ENCODE measurements at regions not wholly inside any gene's neighbourhood (a gene's known extent, or its start where the extent isn't known, plus 50 kb on each side); places are given as distances from the start of the nearest gene placed in this dataset.

DNA sequence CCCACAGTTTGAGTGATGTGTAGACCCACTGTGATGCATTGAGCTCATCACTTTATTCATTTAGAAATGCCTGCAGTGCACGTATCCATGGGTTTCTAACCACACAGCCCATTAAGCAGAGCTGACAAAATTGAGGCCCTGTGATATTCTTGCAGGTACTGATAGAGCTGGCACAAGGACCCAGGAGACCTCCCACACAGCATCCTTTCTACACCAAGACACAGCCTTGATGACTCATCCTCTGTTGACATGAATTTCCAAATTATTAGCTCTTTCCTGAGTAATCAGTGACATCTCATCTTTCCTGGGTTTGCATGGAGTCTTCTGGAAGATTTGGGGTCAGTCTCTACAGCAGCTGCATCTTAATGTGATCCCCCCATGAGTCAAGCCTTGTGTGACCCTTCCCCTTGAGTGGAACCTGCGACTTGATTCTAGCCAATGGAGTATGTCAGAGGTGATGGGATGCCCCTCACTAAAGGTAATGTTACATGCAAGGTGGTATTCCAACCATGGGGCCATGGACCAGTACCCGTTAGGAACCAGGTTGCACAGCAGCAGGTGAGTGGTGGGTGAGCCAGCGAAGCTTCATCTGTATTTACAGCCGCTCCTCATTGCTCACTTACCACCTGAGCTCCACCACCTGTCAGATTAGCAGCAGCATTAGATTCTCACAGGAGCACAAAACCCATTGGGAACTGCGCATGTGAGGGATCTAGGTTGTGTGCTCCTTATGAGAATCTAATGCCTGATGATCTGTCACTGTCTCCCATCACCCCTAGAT is 181.1 kb upstream of the ARL4C start:
- H3K36me3 ChIP-seq (ENCODE audit: control insufficient read depth in 2 of 2, insufficient read depth in 2 of 2, low read length in 1 of 2) = no peaks in the 10 kb centered on the region
- no peaks in the 10 kb centered on the region for H4K20me1 ChIP-seq (ENCODE audit: control insufficient read depth, insufficient read depth)
- ChIA-PET RAD21 (ENCODE audit: unreplicated experiment) (no interaction called here), POLR2A (no interaction called here), CTCF (no interaction called here), SMC1A (ENCODE audit: uncharacterized antibody, unreplicated experiment) (no interaction called here)
- no peak for ATAC-seq
- no peak overlapping the region for H3K4me2 ChIP-seq (ENCODE audit: control insufficient read depth, insufficient read depth)
- H2AFZ ChIP-seq (ENCODE audit: control insufficient read depth, low read depth, low read length) = no peak overlapping the region
- WGBS (ENCODE audit: insufficient coverage, insufficient replicate concordance, low lambda C conversion rate, missing lambda C conversion rate) = 14% methylated on average over 6 of the region's 6 CpGs
- no peaks in the 10 kb centered on the region; a peak in 1 of 4 replicates for H3K27me3 ChIP-seq (replicated peaks in 1 of 2; ENCODE audit: control insufficient read depth in 2 of 2, insufficient read depth in 2 of 2, low read length in 1 of 2)
- TF ChIP-seq MTA2 (IDR thresholded peaks at IDR 0.05; ENCODE audit: low read depth) (no peak), CBX3 (IDR thresholded peaks at IDR 0.05; ENCODE audit: borderline replicate concordance, low read depth) (no peak), DPF2 (IDR thresholded peaks at IDR 0.05) (no peak), WRNIP1 (IDR thresholded peaks at IDR 0.05; ENCODE audit: borderline replicate concordance, low read depth, low read length) (no peak), SUPT20H (IDR thresholded peaks at IDR 0.05; ENCODE audit: borderline replicate concordance, control insufficient read depth, low read depth, low read length) (no peak), ZNF207 (IDR thresholded peaks at IDR 0.05; ENCODE audit: borderline replicate concordance) (no peak), MEF2B (IDR thresholded peaks at IDR 0.05; ENCODE audit: partially characterized antibody, poor library complexity, severe bottlenecking) (no peak), ZNF274 (IDR thresholded peaks at IDR 0.05; ENCODE audit: insufficient read depth, insufficient read length) (no peak), PAX5 (IDR thresholded peaks at IDR 0.05; ENCODE audit: borderline replicate concordance, low read depth, low read length) (no peak), STAT3 (IDR thresholded peaks at IDR 0.05; ENCODE audit: low read depth, low read length) (no peak)
- no TSS peak for BruUV-seq (replicated peaks)
- H3K4me1 ChIP-seq (ENCODE audit: control insufficient read depth, insufficient read depth, low read length) = no peaks in the 10 kb centered on the region
- FAIRE-seq = no peak
- intact Hi-C loops (cut with micrococcal nuclease; ENCODE audit: unreplicated experiment) = no loop called here
- in situ Hi-C loops (cut with MboI) = no loop called here
- H3K79me2 ChIP-seq (ENCODE audit: control insufficient read depth, insufficient read depth, low read length) = no peaks in the 10 kb centered on the region
- H3K9me3 ChIP-seq (replicated peaks; ENCODE audit: control insufficient read depth, insufficient read depth, low read length) = no peaks in the 10 kb centered on the region
- no peak overlapping the region for H3K27ac ChIP-seq (ENCODE audit: control insufficient read depth, insufficient read depth)
- DNase-seq (ENCODE audit: low read depth, low spot score) = no peak
- no peak overlapping the region for H3K9ac ChIP-seq (ENCODE audit: control insufficient read depth, insufficient read depth, low read length)
- H3K4me3 ChIP-seq = no peak overlapping the region
